Stimulated activated CD4-positive, alpha-beta T cell treated with anti-CD3 and anti-CD28 coated beads, Interleukin-2, amount 100 ng/mL, for 48 hours (primary cell): ENCODE measurements at regions not wholly inside any gene's neighbourhood (a gene's known extent, or its start where the extent isn't known, plus 50 kb on each side); places are given as distances from the start of the nearest gene placed in this dataset.
"Not testable (repeated sequence)": the region's sequence is repeated elsewhere in the genome, so short reads cannot be mapped to it uniquely, and the experiment has no call there.

Experiments used
- DNase-seq, 2 donors: peaks; one replicate each; pipeline ENCODE4 v3.0.0-alpha.2; 2020

DNA sequence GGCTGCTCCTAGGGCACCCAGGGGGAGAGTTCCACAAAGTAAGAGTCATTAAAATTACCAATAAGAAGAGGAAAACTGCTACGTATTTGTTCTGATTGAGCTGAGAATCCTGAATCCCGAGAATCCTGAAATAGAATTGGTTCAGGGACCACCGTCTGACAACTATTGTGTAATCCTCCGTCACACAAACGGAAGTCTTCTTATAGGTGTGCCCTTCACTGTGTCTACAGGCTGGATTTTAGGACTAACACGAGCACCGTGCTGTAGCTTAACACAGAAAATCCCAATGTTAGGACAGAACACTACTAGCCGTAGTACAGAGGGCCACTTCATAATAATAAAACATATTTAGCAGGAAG, 50.6 kb upstream of the RNF182 start:
- DNase-seq: no peak

DNA sequence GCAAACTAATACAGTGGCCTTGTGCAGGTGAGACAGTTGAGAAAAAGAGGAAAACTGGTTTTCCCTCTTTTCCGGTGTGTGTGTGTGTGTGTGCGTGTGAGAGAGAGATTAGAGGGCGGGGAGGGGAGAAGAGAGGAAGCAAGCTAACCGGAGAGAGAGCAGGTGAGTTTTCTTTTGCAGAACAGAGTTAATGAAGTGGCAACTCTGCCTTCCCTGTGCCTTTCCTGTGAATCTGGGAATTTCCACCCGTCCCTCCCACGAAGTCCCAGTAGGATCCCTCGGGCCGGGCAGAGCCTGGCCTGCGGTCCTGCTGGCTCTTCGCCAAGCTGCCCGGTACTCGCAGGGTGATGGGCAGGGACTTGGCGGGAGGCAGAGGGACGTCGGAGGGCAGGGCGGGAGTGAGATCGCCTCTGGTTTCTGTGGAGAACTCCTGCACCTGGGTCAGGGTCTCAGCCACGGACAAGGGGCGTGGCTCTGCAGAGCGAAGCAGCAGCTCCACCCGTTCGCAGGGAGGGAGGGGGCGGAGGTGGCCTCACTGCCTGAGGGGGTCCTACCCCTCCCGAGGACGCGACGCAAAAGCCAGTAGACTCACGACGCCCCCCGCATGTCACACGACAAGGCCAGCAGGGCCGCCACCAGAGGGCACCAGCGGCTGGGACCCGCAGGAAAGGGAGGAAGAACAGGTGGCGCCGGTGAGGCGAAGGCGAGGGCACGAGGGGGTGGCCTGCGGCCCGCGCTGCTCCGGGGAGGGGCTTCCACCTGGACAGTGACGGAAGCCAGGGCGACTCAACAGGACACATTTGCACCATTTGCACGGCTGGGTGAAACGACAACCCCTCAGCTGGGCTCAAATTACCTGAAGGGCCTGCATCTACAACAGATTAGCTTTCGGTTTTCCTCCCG, 51.2 kb upstream of the RNF182 start:
- DNase-seq: peak; percentile 65 to 73

- no peak for DNase-seq
Observed at GRCh38 chr6:13872681-13873080, 52.1 kb upstream of the RNF182 start.

DNA sequence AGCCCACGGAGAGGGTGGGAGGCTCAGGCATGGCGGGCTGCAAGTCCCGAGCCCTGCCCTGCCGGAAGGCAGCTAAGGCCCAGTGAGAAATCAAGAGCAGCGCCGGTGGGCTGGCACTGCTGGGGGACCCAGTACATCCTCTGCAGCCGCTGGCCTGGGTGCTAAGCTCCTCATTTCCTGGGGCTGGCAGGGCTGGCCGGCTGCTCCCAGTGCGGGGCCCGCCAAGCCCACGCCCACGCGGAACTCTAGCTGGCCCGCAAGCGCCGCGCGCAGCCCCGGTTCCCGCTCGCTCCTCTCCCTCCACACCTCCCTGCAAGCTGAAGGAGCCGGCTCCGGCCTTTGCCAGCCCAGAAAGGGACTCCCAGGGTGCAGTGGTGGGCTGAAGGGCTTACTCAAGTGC, 52.7 kb upstream of the RNF182 start:
- not testable (repeated sequence) for DNase-seq

- DNase-seq: no peak
Observed at GRCh38 chr6:13870214-13870830, 54.4 kb upstream of the RNF182 start.

DNA sequence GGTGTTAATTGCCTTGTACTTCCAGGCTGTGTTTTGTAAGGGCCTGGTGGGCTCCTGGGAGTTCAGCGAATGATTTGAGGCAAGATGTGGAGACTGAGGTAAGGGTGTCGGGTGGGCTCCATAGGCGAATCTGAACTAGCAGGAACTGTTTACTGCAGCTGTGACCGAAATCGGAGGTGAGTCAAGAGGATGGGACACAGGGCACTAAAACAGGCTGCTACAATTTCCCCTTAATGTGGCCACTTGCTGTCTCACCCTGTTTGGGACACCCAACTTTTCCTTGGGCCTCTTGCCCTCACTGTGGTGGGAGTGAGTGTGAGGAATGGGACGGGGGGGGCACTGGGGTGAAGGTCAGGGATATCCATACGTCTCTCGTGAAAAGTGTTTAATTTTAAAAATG, 53.9 kb upstream of the MCUR1 start:
- no peak for DNase-seq

DNA sequence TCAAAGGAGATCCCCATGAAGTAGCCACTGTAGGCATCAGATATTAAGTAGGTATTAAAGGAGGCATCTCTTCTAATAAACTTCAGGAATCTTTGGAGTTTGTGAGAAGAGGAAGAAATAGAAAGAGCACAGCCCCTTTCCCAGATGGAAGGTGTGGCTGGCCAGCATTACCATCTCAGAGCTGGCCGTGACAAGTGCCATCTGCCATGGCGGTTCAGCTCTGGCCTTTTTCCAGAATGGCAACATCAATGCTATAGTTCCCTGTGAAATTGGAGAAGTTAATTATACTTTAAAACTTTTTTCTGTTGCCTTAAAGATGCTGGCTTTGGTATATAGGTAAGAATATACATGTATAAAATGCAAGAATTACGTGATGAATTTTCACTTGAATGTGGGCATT, 51.9 kb upstream of the MCUR1 start:
- no peak for DNase-seq

DNA sequence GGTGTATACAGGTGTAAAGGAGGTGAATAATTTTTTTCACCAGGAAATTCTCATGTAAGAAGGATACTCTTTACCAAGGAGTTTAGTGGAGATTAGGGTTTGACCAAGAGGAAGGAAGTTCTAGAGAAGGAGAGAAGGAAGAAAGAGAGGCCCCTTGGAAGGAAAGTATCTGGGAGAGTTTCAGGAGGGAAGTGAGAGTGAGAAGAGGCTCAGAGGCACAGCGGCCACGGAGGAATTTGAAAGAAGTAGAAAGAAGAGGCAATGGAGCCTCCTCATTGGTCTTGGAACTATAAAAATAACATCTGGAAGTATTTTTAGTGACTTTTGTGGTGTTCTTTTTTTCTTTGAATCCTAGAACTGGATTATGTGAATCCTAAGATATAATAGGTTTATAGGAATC, 50.8 kb upstream of the MCUR1 start:
- DNase-seq: no peak

GRCh38 chr6:13864669-13865068, 50.3 kb upstream of the MCUR1 start:
- not testable (repeated sequence) for DNase-seq
